GM12874 (cell line): ENCODE measurements at regions not wholly inside any gene's neighbourhood (a gene's known extent, or its start where the extent isn't known, plus 50 kb on each side); places are given as distances from the start of the nearest gene placed in this dataset.

Experiments used
- CTCF ChIP-seq: IDR thresholded peaks from 2 replicates; pipeline ENCODE4 v1.5.1; 2011; ENCODE audit warnings: low read depth, mild to moderate bottlenecking, control low read depth, low read length, moderate library complexity; ENCODE audit not compliant: insufficient read depth

DNA sequence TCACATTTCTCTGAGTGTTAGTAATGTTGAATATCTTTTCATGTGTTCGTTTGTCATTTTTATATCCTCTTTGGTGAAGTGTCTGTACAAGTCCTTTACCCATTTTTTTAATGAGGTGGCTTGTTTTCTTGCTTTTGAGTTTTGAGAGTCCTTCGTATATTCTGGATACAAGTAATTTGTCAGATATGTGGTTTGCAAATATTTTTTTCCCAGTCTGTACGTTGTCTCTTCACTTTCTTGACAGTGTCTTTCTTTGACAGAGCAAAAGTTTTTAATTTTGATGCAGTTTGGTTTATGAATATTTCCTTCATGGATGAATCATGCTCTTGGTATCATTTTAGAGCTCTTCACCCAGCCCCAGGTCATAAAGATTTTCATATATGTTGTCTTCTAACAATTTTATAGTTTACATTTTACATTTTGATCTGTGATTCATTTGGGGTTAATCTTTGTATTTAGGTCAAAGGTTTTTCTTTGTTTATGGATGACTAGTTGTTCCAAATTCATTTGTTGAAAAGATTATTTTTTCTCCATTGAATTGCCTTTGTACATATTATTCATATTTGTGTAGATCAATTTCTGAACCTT is 152.5 kb downstream of the MRPL14 start:
- no peak for TF ChIP-seq CTCF

DNA sequence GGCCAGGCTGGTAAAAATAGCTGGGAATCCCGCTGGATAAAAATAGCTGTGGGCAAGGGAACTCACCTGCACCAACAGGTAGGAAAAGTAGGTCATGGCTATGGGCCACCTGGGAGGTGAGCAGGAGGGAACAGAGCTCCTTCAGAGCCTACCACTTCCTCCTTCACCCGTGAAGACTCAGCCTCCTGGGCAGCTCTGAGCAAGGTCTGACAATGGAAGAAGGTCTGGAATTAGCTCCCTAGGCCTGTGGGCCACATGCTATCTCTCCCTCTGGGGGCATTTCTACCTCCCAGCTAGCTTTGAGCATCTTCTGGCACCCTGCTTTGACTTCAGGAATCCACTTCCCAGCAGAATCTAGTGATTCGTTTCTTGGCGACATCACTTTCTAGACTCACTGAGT is 153.9 kb downstream of the MRPL14 start:
- TF ChIP-seq CTCF, result no peak

- no peak for TF ChIP-seq CTCF
Observed at GRCh38 chr6:43972913-43973300, 154.3 kb downstream of the MRPL14 start.

DNA sequence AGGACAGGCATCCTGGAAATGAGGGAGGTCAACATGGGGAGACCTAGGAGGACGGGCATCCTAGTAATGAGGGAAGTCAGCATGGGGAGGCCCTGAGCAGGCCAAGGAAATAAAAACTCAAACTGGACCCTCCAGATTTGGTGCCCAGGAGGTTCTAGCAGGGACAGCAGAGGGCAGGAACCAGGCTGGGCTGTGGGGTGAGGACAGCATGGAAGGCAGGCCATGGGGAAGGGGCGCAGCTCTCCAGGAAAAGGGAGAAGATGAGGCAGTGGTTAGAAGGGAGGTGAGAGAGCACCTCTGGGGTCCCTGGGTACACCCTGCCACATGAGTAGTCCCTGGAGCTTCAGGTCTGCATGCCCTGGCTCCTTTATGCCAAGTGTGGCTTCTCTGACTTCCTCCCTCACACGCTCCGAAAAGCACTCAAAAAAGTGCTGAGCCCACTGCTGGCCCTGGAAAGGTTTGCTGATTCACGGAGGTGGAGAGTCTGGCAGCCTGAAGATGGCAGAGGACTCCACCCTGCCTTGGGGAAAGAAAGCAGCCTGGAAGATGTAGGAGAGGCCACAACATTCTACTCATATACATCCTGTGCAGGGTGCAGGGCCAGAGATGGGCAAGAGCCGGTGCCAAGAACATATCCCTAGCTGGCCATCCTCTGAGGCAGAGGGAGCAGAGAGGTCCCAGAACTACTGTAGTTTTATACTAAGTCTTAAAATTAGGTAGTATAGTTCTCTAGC is 154.9 kb downstream of the MRPL14 start:
- no peak for TF ChIP-seq CTCF

- no peak for TF ChIP-seq CTCF
Observed at GRCh38 chr6:43971776-43972126, 155.5 kb downstream of the MRPL14 start.

DNA sequence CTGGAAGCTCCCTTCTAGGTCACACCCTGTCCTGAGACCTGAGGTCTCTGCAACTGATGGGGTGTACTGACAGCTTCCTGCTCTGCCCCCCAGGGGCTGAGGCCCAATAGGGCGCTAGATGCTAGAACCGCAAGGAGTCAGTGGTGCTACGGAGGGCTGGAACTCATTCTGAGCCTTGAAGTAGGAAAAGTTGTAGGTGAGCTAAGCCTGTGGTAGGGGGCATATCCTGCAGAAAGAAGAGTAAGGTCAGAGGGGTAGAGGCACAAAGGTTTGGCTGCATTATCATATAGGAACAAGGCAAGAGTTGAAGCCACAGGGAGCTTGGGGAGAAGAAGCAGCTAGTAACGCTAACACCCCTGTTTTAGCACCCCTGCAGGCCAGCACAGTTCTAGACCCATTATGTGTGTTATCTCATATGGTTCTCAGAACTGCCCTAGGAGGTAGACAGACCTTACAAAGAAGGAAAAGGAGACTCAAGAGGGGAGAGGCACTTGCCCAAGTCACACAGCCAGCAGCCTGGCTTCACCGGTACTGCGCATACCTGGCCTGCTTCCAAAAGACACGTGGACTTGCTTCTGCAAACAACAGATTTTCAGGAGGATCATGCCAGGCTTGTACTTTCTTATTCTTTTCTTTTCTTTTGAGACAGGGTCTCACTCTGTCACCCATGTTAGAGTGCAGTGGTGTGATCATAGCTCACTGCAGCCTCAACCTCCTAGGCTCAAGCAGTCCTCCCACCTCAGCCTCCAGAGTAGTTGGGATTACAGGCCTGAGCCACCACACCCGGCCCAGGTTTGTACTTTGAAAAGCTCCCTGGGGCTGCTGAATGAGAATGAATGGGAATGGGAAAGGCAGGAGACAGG is 156.1 kb downstream of the MRPL14 start:
- no peak for TF ChIP-seq CTCF
